Astrocyte of the cerebellum (primary cell): ENCODE measurements at regions not wholly inside any gene's neighbourhood (a gene's known extent, or its start where the extent isn't known, plus 50 kb on each side); places are given as distances from the start of the nearest gene placed in this dataset.

ENCODE experiments used
- DNase-seq: peaks from one replicate; pipeline ENCODE4 v3.0.0-alpha.2; 2011; ENCODE audit warnings: low read depth
- H3K4me3 ChIP-seq: 2 replicates; pipeline ENCODE4 v1.5.1; 2011; ENCODE audit warnings: mild to moderate bottlenecking, low read depth, low read length, moderate library complexity
- CTCF ChIP-seq: IDR thresholded peaks from 2 replicates; pipeline ENCODE4 v1.5.1; 2012; ENCODE audit warnings: low read length, low read depth, moderate library complexity, mild to moderate bottlenecking; ENCODE audit errors: missing control alignments
- in situ Hi-C: cut with HindIII; loops from 2 replicates; pipeline ENCODE4 v1.10.0; 2017; ENCODE audit warnings: low sequenced_read_pairs

- in situ Hi-C loops = no loop called here
- DNase-seq = no peak
These were observed 1290.7 kb downstream of the SUCLG1 start for GRCh38 chr2:83168377-83168776.

GRCh38 chr2:83162421-83162820 is 1296.7 kb downstream of the SUCLG1 start:
- no peak for TF ChIP-seq CTCF
- H3K4me3 ChIP-seq = no peak overlapping the region
- in situ Hi-C loops = no loop called here
- no peak for DNase-seq

More at GRCh38 chr2:83168377-83168776, 1290.7 kb downstream of the SUCLG1 start:
- no peak for TF ChIP-seq CTCF
- H3K4me3 ChIP-seq = no peak overlapping the region

- H3K4me3 ChIP-seq = no peak overlapping the region
- TF ChIP-seq CTCF = no peak
- in situ Hi-C loops = no loop called here
- DNase-seq = no peak
These were observed 1298.5 kb downstream of the SUCLG1 start for GRCh38 chr2:83160571-83160970.

GRCh38 chr2:83155826-83156225 is 1303.3 kb downstream of the SUCLG1 start:
- no peak overlapping the region for H3K4me3 ChIP-seq
- TF ChIP-seq CTCF = no peak
- no peak for DNase-seq
- in situ Hi-C loops = no loop called here

- DNase-seq = no peak
- no peak for TF ChIP-seq CTCF
- no peak overlapping the region for H3K4me3 ChIP-seq
- in situ Hi-C loops = no loop called here
These were observed 1315.1 kb downstream of the SUCLG1 start for GRCh38 chr2:83143946-83144345.

- in situ Hi-C loops = no loop called here
- no peak for DNase-seq
- no peak for TF ChIP-seq CTCF
- no peak overlapping the region for H3K4me3 ChIP-seq
These were observed 1316.1 kb downstream of the SUCLG1 start for GRCh38 chr2:83142934-83143333.

- no peak overlapping the region for H3K4me3 ChIP-seq
- TF ChIP-seq CTCF = no peak
- no peak for DNase-seq
- in situ Hi-C loops = no loop called here
These were observed 1343.5 kb downstream of the SUCLG1 start for GRCh38 chr2:83115606-83116005.
